Activated CD4-positive, alpha-beta T cell treated with anti-CD3 and anti-CD28 coated beads, Interleukin-2, Interleukin-4, amounts not matched to agents 100 ng/mL and 50 ng/mL, durations not matched to agents 16 hours and 8 hours (primary cell): ENCODE measurements at regions not wholly inside any gene's neighbourhood (a gene's known extent, or its start where the extent isn't known, plus 50 kb on each side); places are given as distances from the start of the nearest gene placed in this dataset.
"Not testable (repeated sequence)": the region's sequence is repeated elsewhere in the genome, so short reads cannot be mapped to it uniquely, and the experiment has no call there.

ENCODE experiments used
- DNase-seq: peaks from one replicate; pipeline ENCODE4 v3.0.0-alpha.2; 2020; ENCODE audit warnings: low spot score

- DNase-seq: no peak
Observed at GRCh38 chr15:61337541-61337940, 108.4 kb upstream of the RORA start.

GRCh38 chr15:61336026-61336638 lies 107.0 kb upstream of the RORA start:
- DNase-seq: no peak

GRCh38 chr15:61334714-61335113 lies 105.6 kb upstream of the RORA start:
- not testable (repeated sequence) for DNase-seq

GRCh38 chr15:61331019-61331418 lies 101.9 kb upstream of the RORA start:
- no peak for DNase-seq

- DNase-seq: no peak
Observed at GRCh38 chr15:61327019-61327631, 98.0 kb upstream of the RORA start.

- no peak for DNase-seq
Observed at GRCh38 chr15:61319892-61320291, 90.8 kb upstream of the RORA start.

GRCh38 chr15:61318802-61319525 lies 89.9 kb upstream of the RORA start:
- no peak for DNase-seq

GRCh38 chr15:61318301-61318700 lies 89.2 kb upstream of the RORA start:
- no peak for DNase-seq

- no peak for DNase-seq
Observed at GRCh38 chr15:61315471-61315870, 86.4 kb upstream of the RORA start.

- DNase-seq: no peak
Observed at GRCh38 chr15:61314427-61314826, 85.3 kb upstream of the RORA start.

GRCh38 chr15:61309617-61310016 lies 80.5 kb upstream of the RORA start:
- DNase-seq: no peak

GRCh38 chr15:61309031-61309511 lies 80.0 kb upstream of the RORA start:
- no peak for DNase-seq

GRCh38 chr15:61308437-61308836 lies 79.3 kb upstream of the RORA start:
- DNase-seq: no peak

GRCh38 chr15:61307474-61307873 lies 78.4 kb upstream of the RORA start:
- DNase-seq: no peak

GRCh38 chr15:61301701-61302100 lies 72.6 kb upstream of the RORA start:
- DNase-seq: no peak

GRCh38 chr15:61299075-61299763 lies 70.1 kb upstream of the RORA start:
- DNase-seq: no peak

GRCh38 chr15:61295239-61295638 lies 66.1 kb upstream of the RORA start:
- no peak for DNase-seq

GRCh38 chr15:61282661-61283060 lies 53.6 kb upstream of the RORA start:
- no peak for DNase-seq

- DNase-seq: no peak
Observed at GRCh38 chr15:61281328-61281727, 52.2 kb upstream of the RORA start.
